ENCODE measurements at regions not wholly inside any gene's neighbourhood (a gene's known extent, or its start where the extent isn't known, plus 50 kb on each side); places are given as distances from the start of the nearest gene placed in this dataset.
"Not testable (repeated sequence)": the region's sequence is repeated elsewhere in the genome, so short reads cannot be mapped to it uniquely, and the experiment has no call there.

DNA sequence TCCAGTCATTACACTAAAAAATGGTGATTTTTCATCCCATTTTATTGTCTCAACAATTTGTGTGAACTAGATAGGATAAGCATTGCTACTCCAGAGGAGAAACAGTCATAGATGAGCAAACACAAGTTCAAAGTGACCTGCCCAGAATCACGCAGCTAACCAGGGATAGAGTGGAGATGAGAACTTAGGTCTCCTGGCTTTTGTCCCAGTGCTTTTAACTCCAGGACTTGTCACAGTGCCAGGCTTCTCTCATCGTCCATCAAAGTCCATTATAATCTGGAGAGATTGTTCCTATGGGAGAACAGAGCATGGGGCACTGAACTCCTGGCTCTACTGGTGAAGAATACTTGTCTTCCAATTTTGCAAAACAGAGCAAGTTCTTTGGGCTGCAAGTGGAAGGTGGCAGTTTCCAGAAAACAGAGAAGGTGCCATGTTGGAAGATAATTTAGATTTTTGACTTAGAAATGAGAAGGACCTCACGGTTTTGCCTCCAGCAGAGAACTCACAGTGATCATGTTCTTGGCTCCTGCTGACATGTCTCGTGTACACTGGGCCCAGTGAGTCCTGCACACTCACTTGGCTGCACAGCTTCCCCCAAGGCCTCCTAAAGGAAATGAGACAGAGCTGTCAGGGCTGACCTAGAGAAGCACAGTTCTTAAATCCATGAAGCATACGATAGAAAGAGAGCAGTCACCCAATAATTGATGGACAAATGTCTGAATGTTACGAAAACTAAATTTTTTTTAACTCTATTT is 322.9 kb upstream of the NRP1 start:
- Histone ChIP-seq H3K27me3 (no peaks in the 10 kb centered on the region), H3K27ac (no peak overlapping the region), H3K4me3 (no peak overlapping the region), H3K36me3 (no peaks in the 10 kb centered on the region), H3K9me3 (no peaks in the 10 kb centered on the region), H3K4me1 (no peaks in the 10 kb centered on the region)
- intact Hi-C loops (cut with DNase I; ENCODE audit: low total_unique reads), result no loop called here
- DNase-seq, result no peak
- TF ChIP-seq, protein P1, sequence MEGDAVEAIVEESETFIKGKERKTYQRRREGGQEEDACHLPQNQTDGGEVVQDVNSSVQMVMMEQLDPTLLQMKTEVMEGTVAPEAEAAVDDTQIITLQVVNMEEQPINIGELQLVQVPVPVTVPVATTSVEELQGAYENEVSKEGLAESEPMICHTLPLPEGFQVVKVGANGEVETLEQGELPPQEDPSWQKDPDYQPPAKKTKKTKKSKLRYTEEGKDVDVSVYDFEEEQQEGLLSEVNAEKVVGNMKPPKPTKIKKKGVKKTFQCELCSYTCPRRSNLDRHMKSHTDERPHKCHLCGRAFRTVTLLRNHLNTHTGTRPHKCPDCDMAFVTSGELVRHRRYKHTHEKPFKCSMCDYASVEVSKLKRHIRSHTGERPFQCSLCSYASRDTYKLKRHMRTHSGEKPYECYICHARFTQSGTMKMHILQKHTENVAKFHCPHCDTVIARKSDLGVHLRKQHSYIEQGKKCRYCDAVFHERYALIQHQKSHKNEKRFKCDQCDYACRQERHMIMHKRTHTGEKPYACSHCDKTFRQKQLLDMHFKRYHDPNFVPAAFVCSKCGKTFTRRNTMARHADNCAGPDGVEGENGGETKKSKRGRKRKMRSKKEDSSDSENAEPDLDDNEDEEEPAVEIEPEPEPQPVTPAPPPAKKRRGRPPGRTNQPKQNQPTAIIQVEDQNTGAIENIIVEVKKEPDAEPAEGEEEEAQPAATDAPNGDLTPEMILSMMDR (IDR thresholded peaks at IDR 0.05), result no peak
- no peak for TF ChIP-seq POLR2A (IDR thresholded peaks at IDR 0.05)

DNA sequence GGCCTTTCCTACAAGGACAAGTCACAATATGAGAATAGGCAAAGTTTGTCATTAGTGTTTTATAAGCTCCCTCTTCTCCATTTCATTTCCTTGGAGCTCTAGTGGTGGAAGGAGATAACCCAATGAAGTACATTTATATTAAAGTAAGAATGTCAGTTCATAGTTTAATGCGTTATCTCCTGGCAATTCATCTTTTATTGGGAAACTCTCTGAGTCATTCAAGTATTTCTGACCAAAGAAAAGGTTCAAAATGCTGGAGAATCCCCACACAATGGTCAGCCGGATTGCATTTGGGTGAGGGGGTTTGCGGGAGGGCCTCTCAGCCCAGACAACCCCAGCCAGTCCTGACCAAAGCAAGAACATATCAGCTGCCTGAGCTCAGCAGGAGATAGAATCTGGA is 321.5 kb upstream of the NRP1 start:
- H3K4me1 ChIP-seq, result no peaks in the 10 kb centered on the region
- H3K27me3 ChIP-seq, result no peaks in the 10 kb centered on the region
- H3K4me3 ChIP-seq, result no peak overlapping the region
- DNase-seq, result no peak
- intact Hi-C loops (cut with DNase I; ENCODE audit: low total_unique reads), result no loop called here
- H3K27ac ChIP-seq, result no peak overlapping the region
- TF ChIP-seq POLR2A (IDR thresholded peaks at IDR 0.05), result no peak
- TF ChIP-seq, protein P1 (IDR thresholded peaks at IDR 0.05), result no peak
- H3K36me3 ChIP-seq, result no peaks in the 10 kb centered on the region
- no peaks in the 10 kb centered on the region for H3K9me3 ChIP-seq

DNA sequence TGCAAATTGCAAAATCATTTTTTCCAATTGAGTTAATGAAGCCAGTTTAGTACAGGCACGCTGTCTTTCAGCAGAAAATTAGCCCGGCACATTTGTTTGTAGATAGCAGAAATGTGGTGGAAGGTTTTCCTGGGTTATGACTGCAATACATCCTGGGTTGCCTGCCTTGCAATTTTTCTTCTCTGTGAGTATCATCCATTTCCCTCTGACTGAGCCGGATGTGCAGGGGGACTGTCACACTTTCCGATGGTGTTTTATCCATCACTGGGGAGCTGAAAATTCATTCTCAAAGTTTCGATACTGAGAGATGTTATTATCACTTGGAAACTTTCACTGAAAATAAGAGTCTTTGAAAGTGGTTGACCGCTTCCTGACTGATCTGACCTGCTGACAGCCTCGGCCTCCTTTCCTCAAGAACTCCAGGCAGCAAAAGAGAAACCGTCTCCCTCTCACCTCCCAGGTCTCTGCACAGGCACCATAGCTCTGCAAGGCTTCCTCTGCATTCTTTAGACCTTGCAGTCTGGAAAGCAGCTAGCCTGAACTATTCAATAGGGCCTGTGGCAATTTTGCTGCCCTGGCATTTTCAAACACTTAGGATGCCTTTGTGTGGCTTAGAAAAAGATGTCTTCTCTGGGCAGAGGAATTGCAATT is 320.8 kb upstream of the NRP1 start:
- Histone ChIP-seq H3K4me3 (no peak overlapping the region), H3K27me3 (no peaks in the 10 kb centered on the region), H3K36me3 (no peaks in the 10 kb centered on the region), H3K4me1 (no peaks in the 10 kb centered on the region), H3K9me3 (no peaks in the 10 kb centered on the region), H3K27ac (no peak overlapping the region)
- TF ChIP-seq POLR2A (IDR thresholded peaks at IDR 0.05), result no peak
- TF ChIP-seq, protein P1 (IDR thresholded peaks at IDR 0.05), result no peak
- no peak for DNase-seq
- intact Hi-C loops (cut with DNase I; ENCODE audit: low total_unique reads), result no loop called here

DNA sequence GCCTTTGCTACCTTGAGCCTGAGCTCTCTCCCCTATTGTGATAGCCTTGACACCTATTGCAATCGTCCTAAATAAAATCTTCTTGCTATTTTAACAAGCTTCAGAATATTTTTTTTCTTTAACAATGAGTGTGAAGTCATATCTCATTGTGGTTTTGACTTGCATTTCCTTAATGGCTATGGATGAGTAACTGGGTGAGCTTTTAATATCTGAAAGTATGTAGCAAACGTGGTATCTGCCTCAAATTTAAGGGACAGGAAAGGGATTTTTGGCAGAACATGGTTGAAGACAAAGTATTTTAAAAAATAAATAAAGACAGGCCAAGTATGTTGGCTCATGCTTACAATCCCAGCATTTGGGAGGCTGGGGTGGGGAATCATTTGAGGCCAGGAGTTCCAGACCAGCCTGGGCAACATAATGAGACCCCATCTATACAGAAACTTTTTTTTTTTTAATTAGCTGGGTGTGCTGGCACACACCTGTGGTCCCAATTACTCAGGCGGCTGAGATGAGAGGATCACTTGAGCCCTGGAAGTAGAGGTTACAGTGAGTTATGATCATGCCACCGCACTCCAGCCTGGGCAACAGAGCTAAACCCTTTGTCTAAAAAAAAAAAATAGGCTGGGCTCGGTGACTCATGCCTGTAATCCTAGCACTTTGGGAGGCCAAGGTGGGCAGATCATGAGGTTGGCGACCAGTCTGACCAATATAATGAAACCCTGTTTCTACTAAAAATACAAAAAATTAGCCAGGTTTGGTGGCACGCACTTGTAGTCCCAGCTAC is 319.3 kb upstream of the NRP1 start:
- DNase-seq, result no peak
- Histone ChIP-seq H3K27ac (no peak overlapping the region), H3K4me3 (no peak overlapping the region), H3K27me3 (no peaks in the 10 kb centered on the region), H3K36me3 (no peaks in the 10 kb centered on the region), H3K9me3 (no peaks in the 10 kb centered on the region), H3K4me1 (no peaks in the 10 kb centered on the region)
- TF ChIP-seq, protein P1 (IDR thresholded peaks at IDR 0.05), result no peak
- intact Hi-C loops (cut with DNase I; ENCODE audit: low total_unique reads), result no loop called here

DNA sequence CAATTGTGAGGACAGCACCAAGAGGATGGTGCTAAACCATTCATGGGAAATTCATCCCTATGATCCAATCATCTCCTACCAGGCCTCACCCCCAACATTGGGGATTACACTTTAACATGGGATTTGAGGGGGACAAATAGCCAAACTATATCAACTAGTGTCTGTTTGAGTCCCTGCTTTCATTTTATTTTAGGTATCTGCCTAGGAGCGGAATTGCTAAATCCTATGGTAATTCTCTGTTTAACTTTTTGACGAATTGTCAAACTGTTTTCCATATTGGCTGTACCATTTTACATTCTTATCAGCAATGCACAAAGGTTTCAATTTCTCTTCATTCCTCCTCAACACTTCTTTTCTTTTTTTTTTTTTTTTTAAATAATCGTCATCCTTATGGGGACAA is 318.4 kb upstream of the NRP1 start:
- no peak for DNase-seq
- Histone ChIP-seq H3K27me3 (no peaks in the 10 kb centered on the region), H3K36me3 (no peaks in the 10 kb centered on the region), H3K4me3 (no peak overlapping the region), H3K27ac (no peak overlapping the region), H3K9me3 (no peaks in the 10 kb centered on the region), H3K4me1 (no peaks in the 10 kb centered on the region)
- intact Hi-C loops (cut with DNase I; ENCODE audit: low total_unique reads), result no loop called here
- TF ChIP-seq, protein P1 (IDR thresholded peaks at IDR 0.05), result no peak
- no peak for TF ChIP-seq POLR2A (IDR thresholded peaks at IDR 0.05)

DNA sequence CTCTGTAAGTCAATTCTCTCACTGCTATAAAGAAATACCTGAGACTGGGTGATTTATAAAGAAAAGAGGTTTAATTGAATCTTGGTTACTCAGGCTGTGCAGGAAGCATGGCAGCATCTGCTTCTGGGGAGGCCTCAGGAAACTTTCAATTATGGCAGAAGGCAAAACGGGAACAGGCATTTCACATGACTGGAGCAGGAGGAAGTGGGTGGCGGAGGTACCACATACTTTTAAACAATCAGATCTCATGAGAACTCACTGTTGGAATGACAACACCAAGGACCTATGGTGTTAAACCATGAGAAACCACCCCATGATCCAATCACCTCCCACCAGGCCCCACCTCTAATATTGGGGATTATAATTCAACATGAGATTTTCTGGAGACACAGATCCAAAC is 315.7 kb upstream of the NRP1 start:
- H3K27ac ChIP-seq; H3K4me3 ChIP-seq; DNase-seq; H3K27me3 ChIP-seq; H3K4me1 ChIP-seq; H3K9me3 ChIP-seq; intact Hi-C loops (cut with DNase I; ENCODE audit: low total_unique reads); H3K36me3 ChIP-seq: not testable (repeated sequence)

Measured in uterus (tissue), 3 donors.